ENCODE measurements at regions not wholly inside any gene's neighbourhood (a gene's known extent, or its start where the extent isn't known, plus 50 kb on each side); places are given as distances from the start of the nearest gene placed in this dataset.

DNA sequence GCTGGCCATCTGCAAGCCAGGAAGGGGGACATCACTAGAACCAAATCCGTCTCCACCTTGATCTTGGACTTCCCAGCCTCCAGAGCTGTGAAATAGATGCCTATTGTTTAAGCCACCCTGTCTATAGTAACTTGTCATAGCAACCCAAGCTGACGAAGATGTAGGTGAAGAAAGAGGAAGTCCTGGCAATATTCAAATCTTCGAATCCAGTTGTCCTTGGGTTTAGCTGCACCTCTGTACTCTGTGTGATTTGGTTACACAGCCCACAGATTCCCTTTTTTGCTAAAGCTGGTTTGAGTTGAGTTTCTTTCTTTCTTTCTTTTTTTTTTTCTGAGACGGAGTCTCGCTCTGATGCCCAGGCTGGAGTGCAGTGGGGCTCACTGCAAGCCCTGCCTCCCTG is 68.0 kb upstream of the XCR1 start:
- BruUV-seq (replicated peaks) = no TSS peak
- no peaks in the 10 kb centered on the region; a peak in 1 of 5 replicates for H3K4me1 ChIP-seq (replicated peaks in 1 of 2; ENCODE audit: control insufficient read depth in 2 of 2, insufficient read depth in 2 of 2, low read length in 2 of 2)
- no peaks in the 10 kb centered on the region for H3K79me2 ChIP-seq (ENCODE audit: control insufficient read depth, insufficient read depth, low read length)
- no peaks in the 10 kb centered on the region for H4K20me1 ChIP-seq (replicated peaks; ENCODE audit: control insufficient read depth, insufficient read depth, low read length)
- ChIA-PET POLR2A (interaction anchor here (0.5 to 1.0 kb wide), 3 partner anchors 12 to 326 kb away, joined by 3 read pairs; no protein-coding TSS in a partner anchor), CTCF (ENCODE audit: low intra/inter-chr PET ratio) (interaction anchor here (0.6 kb wide), 1 partner anchor 9 kb away, joined by 3 read pairs; no protein-coding TSS in a partner anchor)
- intact Hi-C loops (cut with micrococcal nuclease) (no loop called here), in situ Hi-C loops (cut with MboI) (no loop called here)
- H3K9me3 ChIP-seq (replicated peaks; ENCODE audit: control insufficient read depth, insufficient read depth, low read depth, low read length) = no peaks in the 10 kb centered on the region
- H3K4me3 ChIP-seq = no peak overlapping the region
- no peak for DNase-seq (ENCODE audit: extremely low read depth in 1 of 4, low spot score in 3 of 4)
- H2AFZ ChIP-seq (ENCODE audit: low read depth, low read length) = no peak overlapping the region
- peaks cover 12 to 24% of the 10 kb centered on the region in 2 experiments; a peak in 3 of 5 replicates for H3K27me3 ChIP-seq (ENCODE audit: control insufficient read depth in 2 of 2, insufficient read depth in 2 of 2, low read length in 2 of 2)
- no peak for ATAC-seq
- WGBS (ENCODE audit: insufficient coverage, low coverage, missing lambda C conversion rate) = 0% methylated on average over 5 of the region's 5 CpGs
- H3K9me1 ChIP-seq (ENCODE audit: control insufficient read depth, insufficient read depth, low read length) = no peaks in the 10 kb centered on the region
- no peak overlapping the region for H3K9ac ChIP-seq (ENCODE audit: insufficient read depth in 1 of 2, low read depth in 2 of 2, low read length in 2 of 2)
- TF ChIP-seq, protein P1, sequence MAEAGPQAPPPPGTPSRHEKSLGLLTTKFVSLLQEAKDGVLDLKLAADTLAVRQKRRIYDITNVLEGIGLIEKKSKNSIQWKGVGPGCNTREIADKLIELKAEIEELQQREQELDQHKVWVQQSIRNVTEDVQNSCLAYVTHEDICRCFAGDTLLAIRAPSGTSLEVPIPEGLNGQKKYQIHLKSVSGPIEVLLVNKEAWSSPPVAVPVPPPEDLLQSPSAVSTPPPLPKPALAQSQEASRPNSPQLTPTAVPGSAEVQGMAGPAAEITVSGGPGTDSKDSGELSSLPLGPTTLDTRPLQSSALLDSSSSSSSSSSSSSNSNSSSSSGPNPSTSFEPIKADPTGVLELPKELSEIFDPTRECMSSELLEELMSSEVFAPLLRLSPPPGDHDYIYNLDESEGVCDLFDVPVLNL (CRISPR knock-in tag; IDR thresholded peaks at IDR 0.05; ENCODE audit: low read depth) = no peak
- TF ChIP-seq SPI1 (IDR thresholded peaks at IDR 0.05; ENCODE audit: borderline replicate concordance, low read depth, low read length) = peak; percentile 88
- H3K27ac ChIP-seq (ENCODE audit: extremely low read depth, low read depth, low read length) = no peak overlapping the region
- no peaks in the 10 kb centered on the region for H3K36me3 ChIP-seq (ENCODE audit: control insufficient read depth, insufficient read depth, low read length)
- H3K4me2 ChIP-seq (ENCODE audit: insufficient read depth, low read length) = no peak overlapping the region
- no peak for FAIRE-seq

DNA sequence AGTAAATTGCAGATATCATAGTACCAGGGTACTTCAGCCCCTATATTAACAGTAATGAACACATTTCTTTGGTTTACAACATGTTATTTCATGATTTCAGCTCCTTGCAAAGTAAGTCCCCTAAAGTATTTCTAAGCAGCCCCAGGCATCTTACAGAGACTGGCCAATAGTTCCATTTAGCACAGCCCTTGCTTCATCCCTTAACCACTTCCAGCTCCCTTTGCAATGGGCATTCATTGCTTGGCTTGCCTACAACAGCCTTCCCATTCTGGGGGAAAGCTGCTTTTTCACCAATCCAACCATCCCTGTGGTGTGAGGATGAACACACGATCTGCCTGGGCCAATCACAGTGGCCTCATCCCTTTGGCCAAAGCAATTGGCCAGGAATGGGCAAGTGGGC is 67.2 kb upstream of the XCR1 start:
- no peak overlapping the region for H3K9ac ChIP-seq (ENCODE audit: insufficient read depth in 1 of 2, low read depth in 2 of 2, low read length in 2 of 2)
- H3K4me2 ChIP-seq (ENCODE audit: insufficient read depth, low read length) = no peak overlapping the region
- H3K9me1 ChIP-seq (ENCODE audit: control insufficient read depth, insufficient read depth, low read length) = no peaks in the 10 kb centered on the region
- FAIRE-seq (no peak), ATAC-seq (no peak), DNase-seq (ENCODE audit: extremely low read depth in 1 of 4, low spot score in 3 of 4) (no peak)
- no peak overlapping the region for H2AFZ ChIP-seq (ENCODE audit: low read depth, low read length)
- ChIA-PET POLR2A (interaction anchor here (0.7 to 1.9 kb wide), 2 partner anchors 11 to 151 kb away, joined by 3 to 4 read pairs; partner anchors contain the start of gene CXCR6), CTCF (ENCODE audit: low intra/inter-chr PET ratio) (no interaction called here)
- no peaks in the 10 kb centered on the region for H3K79me2 ChIP-seq (ENCODE audit: control insufficient read depth, insufficient read depth, low read length)
- H3K9me3 ChIP-seq (replicated peaks; ENCODE audit: control insufficient read depth, insufficient read depth, low read depth, low read length) = no peaks in the 10 kb centered on the region
- no peak for TF ChIP-seq ZFX (CRISPR knock-in tag; IDR thresholded peaks at IDR 0.05)
- no peak for TF ChIP-seq DIDO1 (tag; IDR thresholded peaks at IDR 0.05; ENCODE audit: low read depth)
- TF ChIP-seq, protein P2, sequence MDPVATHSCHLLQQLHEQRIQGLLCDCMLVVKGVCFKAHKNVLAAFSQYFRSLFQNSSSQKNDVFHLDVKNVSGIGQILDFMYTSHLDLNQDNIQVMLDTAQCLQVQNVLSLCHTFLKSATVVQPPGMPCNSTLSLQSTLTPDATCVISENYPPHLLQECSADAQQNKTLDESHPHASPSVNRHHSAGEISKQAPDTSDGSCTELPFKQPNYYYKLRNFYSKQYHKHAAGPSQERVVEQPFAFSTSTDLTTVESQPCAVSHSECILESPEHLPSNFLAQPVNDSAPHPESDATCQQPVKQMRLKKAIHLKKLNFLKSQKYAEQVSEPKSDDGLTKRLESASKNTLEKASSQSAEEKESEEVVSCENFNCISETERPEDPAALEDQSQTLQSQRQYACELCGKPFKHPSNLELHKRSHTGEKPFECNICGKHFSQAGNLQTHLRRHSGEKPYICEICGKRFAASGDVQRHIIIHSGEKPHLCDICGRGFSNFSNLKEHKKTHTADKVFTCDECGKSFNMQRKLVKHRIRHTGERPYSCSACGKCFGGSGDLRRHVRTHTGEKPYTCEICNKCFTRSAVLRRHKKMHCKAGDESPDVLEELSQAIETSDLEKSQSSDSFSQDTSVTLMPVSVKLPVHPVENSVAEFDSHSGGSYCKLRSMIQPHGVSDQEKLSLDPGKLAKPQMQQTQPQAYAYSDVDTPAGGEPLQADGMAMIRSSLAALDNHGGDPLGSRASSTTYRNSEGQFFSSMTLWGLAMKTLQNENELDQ (CRISPR knock-in tag; IDR thresholded peaks at IDR 0.05; ENCODE audit: borderline replicate concordance) = no peak
- TF ChIP-seq, protein P3, sequence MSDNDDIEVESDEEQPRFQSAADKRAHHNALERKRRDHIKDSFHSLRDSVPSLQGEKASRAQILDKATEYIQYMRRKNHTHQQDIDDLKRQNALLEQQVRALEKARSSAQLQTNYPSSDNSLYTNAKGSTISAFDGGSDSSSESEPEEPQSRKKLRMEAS (CRISPR knock-in tag; IDR thresholded peaks at IDR 0.05) = no peak
- WGBS (ENCODE audit: insufficient coverage, low coverage, missing lambda C conversion rate) = 0% methylated on average over 1 of the region's 1 CpG
- no peak overlapping the region for H3K4me3 ChIP-seq
- no TSS peak for BruUV-seq (replicated peaks)
- intact Hi-C loops (cut with micrococcal nuclease) (no loop called here), in situ Hi-C loops (cut with MboI) (no loop called here)
- no peaks in the 10 kb centered on the region for H3K36me3 ChIP-seq (ENCODE audit: control insufficient read depth, insufficient read depth, low read length)
- H3K27ac ChIP-seq (ENCODE audit: extremely low read depth, low read depth, low read length) = no peak overlapping the region
- peaks cover 12 to 27% of the 10 kb centered on the region in 2 experiments; a peak in 3 of 5 replicates for H3K27me3 ChIP-seq (ENCODE audit: control insufficient read depth in 2 of 2, insufficient read depth in 2 of 2, low read length in 2 of 2)
- no peaks in the 10 kb centered on the region; a peak in 1 of 5 replicates for H3K4me1 ChIP-seq (replicated peaks in 1 of 2; ENCODE audit: control insufficient read depth in 2 of 2, insufficient read depth in 2 of 2, low read length in 2 of 2)
- no peaks in the 10 kb centered on the region for H4K20me1 ChIP-seq (replicated peaks; ENCODE audit: control insufficient read depth, insufficient read depth, low read length)
